Activated CD4-positive, CD25-positive, alpha-beta regulatory T cell treated with anti-CD3 and anti-CD28 coated beads, Interleukin-2, amount 50 U/mL, for 16 hours (primary cell): ENCODE measurements at regions not wholly inside any gene's neighbourhood (a gene's known extent, or its start where the extent isn't known, plus 50 kb on each side); places are given as distances from the start of the nearest gene placed in this dataset.
A peak's percentile ranks its signal among the peaks of the same experiment; 100 is the strongest.

Experiments
- DNase-seq: peaks from one replicate; pipeline ENCODE4 v3.0.0-alpha.2; 2020; ENCODE audit warnings: low read depth, low spot score

- DNase-seq, result no peak
Observed at GRCh38 chr1:213720032-213720431, 267.7 kb upstream of the PROX1 start.

- no peak for DNase-seq
Observed at GRCh38 chr1:213723187-213723586, 264.6 kb upstream of the PROX1 start.

DNA sequence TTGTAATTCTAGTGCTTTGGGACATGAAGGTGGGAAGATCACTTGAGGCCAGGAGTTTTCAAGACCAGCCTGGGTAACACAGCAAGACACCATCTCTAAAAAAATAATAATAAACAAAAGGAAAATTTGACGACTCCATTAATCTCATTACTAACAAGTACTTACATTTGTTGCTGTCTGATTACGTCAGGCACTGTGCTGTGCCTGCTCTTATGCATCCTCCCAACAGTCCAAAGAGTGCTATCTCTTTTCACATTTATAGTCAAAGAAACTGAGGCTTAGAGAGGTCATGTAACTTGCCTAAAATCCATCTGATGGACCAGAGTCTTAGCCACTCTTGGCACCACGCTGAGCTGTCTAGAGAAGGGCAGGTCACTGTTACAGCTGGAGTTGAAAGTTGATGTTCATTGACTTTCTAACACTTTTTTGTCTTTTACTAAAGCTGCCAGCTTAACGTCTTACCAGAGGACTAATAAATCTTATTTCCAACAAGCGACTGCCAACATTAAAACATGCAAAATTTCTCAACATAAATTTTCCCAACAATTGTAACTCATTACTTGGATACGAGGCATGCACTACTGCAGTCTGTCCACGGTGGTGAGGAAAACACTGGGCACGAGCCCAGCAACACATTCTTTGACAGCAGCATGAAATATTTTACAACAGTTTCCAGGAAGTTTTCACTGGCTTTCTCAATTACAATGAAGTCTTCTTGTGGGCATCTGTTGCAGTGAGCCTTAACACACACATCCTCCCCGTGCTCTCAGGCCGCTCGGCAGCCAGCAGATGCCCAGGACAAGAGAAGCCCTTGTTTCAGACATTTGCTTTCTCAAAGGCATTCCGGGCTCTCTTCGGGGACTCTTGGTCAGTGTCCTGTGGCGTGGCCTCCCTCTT, 262.9 kb upstream of the PROX1 start:
- no peak for DNase-seq

DNA sequence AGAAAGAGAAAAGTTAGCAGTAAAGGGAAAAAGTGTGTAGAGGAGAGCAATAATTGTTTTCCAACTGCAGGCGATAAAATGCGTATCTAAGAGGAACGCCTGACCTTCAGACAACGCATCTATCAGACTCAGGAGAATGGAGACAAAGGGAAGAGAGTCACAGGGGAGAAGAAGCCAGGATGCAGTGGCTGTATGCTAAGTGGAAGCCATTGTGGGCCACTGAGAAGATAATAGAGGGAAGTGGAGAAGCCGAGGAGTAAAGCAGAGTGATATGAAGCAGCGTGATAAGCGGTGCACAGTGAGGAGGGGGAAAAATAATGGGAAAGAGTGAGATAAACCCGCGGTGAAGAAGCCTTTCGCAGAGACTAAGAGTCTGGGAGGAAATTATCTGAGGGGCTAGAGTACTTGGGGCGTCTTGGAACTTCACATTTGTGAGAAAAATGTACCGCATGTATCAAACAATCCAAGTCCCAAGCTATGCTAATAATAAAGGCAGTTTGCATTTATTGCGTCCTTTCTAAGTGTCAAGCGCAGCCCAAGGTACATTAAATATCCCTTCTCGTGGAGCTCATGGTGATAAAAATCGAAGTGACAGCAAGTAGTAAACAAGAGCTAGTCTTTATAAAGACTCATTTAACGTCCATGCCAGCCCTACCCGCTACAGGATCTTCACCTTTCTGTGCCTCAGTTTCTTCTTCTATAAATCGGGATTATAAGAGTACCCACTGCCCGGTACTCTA, 259.8 kb upstream of the PROX1 start:
- DNase-seq, result no peak

- no peak for DNase-seq
Observed at GRCh38 chr1:213728593-213729536, 258.9 kb upstream of the PROX1 start.

DNA sequence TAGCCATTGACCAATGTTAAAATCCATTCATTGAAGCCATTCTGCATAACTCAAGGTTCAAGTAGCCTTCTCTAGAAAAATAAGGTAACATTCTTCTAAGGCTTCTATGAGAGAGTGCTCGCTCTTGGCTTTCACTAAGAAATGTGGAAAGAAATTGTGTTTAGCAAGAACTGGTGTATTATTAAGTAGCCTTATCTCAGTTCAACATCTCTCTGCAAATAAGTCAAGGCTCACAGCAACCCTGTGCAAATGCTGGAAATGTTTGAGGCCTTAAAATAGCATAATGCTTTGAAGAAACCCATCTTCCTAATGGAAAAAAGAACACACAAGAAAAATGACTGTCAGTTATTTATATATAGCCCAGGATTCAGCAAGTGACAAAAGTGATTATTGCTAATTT, 254.1 kb upstream of the PROX1 start:
- no peak for DNase-seq

GRCh38 chr1:213737398-213738035, 250.3 kb upstream of the PROX1 start:
- DNase-seq, result no peak

DNA sequence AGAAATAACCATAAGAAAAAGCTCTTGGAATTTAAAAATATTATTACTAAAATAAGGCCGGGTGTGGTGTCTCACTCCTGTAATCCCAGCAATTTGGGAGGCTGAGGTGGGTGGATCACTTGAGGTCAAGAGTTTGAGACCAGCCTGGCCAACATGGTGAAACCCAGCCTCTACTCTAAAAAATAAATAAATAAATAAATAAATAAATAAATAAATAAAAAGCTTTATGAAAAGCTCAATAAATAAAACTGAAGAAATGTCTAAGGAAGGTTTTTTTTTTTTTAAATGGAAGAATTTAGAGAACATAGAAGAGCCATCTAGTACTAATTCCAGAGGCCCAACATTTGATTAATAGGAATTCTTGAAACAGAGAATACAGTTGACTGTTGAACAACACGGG, 249.1 kb upstream of the PROX1 start:
- DNase-seq, result no peak

- no peak for DNase-seq
Observed at GRCh38 chr1:213742992-213743391, 244.8 kb upstream of the PROX1 start.

DNA sequence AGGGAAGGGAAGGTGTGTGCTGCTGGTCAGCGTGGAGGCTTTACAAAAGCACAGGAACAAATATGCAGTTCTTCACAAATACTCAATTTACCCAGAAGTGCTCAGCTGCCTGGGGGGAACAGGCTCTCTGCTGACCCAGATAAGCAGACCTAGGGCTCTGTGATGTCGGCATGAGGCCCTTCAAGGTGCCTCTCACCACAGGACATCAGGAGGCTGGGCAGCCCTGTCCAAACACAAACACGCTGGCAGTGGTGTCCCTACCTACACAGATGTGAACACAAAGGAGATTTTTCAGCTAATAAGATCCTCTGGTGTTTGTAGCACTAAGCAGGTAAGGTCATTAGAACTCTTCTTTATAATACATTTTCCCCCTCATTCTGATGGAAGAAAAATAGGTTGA, 243.0 kb upstream of the PROX1 start:
- no peak for DNase-seq

DNA sequence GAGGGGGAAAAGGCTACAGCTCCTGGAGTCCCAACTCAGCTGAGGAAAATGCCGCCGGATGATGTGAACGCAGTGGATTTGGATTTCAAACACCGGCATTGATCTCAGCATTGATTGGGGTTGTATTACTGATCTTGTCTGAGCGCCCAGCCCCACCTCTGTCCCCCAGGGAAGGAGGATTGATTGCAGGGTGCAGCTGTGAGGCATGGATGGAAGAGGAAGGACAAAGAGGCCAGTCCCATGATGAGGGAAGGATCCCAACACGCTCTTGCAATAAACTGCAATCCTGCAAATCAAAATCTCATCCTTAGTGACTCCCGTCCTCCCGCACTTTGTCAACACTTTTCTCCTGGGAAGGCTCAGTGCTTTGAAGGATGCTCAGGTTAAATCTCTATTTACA, 242.3 kb upstream of the PROX1 start:
- DNase-seq, result no peak

DNA sequence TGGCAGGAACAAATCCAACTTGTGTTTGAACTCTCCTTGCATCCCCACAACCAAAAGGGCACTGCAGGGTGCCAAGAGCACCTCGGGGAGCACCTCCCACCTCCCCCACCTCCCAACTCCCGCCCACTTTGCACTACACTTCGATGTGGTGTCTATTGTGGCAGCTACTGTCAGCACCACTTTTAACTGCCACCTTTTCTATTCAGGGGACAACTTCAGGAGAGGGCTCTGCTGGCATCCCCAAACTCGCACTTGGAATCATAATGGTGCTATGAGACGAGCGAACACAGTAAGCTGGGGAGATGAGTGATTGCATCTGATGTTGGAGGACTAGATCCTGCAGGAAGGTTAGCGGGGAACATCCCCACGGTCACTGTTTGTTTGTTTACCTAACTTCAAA, 238.2 kb upstream of the PROX1 start:
- DNase-seq, result no peak

DNA sequence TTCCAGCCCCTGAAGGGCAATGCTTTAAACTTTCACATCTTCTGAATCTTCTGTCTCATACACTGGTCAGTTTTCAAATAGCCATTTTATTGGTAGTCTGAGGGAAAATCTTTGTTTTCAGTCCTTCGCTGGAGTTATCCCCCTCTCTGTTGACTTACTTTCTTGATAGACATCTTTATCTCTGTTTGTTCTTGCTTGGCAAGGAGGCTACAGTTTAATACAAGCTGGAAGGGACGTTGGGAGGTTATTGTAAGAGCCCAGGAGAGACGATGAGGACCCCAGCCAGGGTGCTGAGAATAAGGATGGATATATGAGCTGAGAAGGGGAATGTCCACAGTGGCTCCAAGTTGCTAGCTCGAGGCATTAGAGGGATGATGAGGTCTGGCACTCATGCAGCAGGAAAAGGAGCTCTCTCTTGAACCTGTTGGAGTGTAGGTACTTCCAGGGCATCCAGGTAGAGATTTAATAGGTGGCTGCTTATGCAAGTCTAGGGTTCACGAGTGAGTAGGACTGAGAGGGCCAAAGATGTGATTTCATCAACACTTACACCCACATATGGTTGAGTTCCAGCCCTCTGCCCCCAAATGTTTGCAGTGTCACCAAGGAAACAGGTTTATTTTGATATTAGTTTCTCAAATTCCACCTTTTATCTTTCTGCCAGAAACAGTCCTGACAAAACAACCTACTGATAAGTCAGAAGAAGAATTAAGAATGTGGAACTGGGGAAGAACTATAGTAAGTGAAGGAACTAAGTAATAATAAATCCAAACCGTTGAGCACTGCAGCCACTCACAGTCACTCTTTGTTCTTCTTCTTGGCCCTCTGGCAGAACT, 237.3 kb upstream of the PROX1 start:
- no peak for DNase-seq

GRCh38 chr1:213751064-213751397, 236.7 kb upstream of the PROX1 start:
- DNase-seq, result no peak

- DNase-seq, result no peak
Observed at GRCh38 chr1:213759359-213760181, 228.2 kb upstream of the PROX1 start.

DNA sequence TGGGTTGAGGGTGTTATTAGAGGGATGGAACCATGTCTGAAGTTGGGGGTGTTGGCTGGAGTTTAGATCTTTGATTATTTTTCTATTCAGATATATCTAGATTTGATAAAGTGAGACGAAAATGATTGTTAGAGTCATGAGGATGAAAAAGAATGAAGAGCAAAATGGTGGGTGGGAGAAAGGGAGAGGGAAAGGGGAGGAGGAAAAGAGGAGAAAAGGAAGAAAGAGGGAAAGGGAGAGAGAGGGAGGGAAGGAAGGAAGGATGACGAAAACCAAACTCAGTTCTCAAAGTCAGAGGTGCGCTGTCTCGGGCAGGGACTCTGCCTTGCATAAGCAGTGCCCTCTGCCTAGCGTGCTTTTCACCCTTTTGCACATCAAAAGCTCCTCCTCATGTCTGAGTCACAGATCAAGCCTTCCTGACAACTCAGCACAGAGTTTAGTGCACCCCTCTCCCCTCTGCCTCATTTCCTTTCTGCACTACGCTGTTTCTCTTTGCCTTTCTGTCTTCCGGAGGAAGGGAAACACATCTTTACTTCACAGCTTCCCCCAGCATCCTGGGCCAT, 225.8 kb upstream of the PROX1 start:
- peak; percentile 0 for DNase-seq

- no peak for DNase-seq
Observed at GRCh38 chr1:213767683-213768082, 220.1 kb upstream of the PROX1 start.

DNA sequence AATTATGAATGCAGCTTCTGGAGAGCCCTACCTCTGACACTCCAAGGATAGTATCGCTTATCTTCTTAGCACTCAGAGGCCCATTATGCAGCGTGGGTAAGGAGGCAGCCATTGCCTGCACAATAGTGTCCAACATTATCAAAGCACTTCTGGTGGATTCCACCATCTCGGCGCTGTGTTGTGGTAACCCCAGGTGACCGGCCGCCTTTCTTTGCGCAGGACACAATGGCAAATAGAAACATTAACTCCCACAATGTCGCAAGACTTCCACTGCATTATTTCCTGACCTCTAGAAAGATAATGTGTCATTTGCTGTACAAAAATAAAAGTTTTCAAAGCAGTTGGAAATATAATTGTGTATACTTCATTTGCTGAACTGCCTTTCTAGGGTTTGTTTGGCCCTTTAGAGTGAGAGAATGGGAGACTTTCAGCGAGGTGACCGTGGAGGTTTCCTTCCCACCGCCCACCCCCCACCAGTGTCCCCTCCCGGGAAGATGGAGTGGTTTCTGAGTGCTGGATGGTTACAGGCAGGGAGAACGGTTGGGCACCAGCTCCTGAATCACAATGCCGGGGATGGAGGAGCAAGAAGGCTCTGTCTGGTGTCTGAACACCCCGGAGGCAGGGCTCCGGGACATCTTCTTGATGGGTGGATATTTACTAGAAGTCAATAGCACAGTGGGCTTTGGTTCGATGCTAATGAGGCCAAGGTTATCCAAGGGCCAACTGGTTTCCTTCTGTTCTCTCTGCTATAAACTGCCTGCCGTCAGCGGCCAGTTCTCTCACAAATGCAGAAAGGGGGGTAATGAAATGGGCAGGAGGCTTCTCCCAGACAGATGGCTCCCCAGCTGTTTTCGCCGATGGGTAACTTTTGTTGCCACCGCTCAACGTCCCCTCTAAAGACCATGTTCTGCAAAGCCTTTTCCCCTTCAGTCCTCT, 215.4 kb upstream of the PROX1 start:
- no peak for DNase-seq
